ENCODE measurements at regions not wholly inside any gene's neighbourhood (a gene's known extent, or its start where the extent isn't known, plus 50 kb on each side); places are given as distances from the start of the nearest gene placed in this dataset.
"Not testable (repeated sequence)": the region's sequence is repeated elsewhere in the genome, so short reads cannot be mapped to it uniquely, and the experiment has no call there.

DNA sequence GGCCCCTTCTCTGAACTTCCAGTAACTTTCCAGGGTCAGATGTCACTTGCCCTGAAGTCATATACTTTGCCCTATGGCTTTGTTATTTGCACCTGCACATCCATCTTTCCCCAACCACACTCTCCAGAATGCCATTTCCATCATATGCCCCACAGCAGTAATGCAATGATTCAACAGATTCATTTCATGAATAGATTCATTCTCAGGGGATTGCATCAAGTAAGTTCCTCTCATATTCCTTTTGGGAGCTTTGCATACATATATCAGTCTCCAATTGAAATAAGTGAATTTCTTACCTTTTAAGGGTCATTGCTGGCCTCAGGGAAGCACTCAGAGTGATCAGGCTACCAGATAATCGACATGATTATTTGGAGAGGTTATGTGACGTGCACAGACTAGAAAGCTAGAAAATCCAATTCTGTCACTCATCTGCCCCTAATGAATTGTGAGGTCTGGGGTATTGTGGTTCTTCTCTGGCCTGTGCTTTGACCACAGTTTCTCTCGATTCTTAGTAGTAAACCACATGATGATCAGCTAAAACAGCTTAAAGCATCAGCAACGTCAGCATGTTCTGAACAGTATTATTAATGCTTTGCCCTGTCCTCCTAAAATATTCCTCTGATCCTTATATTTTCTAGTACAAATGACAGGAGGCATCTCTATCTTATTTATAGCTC lies 179.9 kb downstream of the ATPSCKMT start:
- no peak for DNase-seq

DNA sequence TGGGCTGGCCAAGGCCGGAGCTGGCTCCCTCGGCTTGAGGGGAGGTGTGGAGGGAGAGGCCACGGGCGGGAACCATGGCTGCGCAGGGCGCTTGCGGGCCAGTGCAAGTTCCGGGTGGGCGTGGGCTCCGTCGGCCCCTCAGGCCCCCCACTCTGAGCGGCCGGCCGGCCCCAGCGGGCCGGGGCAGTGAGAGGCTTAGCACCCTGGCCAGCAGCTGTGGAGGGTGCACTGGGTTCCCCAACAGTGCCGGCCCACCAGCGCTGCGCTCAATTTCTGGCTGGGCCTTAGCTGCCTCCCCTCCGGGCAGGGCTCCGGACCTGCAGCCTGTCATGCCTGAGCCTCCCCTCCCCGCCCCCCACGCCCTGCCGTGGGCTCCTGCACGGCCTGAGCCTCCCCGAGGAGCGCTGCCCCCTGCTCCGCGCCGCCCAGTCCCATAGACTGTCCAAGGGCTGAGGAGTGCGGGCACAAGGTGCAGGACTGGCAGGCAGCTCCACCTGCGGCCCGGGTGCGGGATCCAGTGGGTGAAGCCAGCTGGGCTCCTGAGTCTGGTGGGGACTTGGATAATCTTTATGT lies 184.2 kb downstream of the ATPSCKMT start:
- no peak for DNase-seq

DNA sequence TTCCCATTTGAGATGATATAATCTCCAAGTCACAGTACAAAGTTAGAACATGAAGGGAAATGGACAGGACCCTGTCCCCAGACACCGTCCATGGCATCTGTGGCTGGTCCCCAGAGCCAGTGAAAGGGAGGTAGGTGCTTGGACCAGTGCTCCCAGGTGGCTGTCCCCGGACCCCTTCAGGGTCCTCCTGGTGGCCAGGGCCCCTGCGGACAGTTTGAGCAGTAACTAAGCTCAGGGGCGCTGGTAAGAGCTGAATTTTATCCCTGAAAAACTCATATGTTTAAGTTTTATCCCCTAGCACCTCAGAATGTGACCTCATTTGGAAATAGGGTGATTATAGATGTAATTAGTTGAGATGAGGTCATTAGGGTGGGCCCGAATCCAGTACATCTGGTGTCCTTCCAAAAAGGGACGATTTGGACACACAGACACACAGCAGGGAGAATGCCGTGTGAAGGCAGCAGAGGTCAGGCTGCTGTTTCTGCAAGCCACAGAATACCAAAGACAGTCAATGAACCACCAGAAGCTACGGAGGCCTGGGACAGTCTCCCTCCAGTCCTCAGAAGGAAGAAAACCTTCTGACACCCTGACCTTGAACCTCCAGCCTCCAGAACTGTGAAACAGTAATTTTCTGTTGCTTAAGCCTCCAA lies 185.0 kb downstream of the ATPSCKMT start:
- no peak for DNase-seq

DNA sequence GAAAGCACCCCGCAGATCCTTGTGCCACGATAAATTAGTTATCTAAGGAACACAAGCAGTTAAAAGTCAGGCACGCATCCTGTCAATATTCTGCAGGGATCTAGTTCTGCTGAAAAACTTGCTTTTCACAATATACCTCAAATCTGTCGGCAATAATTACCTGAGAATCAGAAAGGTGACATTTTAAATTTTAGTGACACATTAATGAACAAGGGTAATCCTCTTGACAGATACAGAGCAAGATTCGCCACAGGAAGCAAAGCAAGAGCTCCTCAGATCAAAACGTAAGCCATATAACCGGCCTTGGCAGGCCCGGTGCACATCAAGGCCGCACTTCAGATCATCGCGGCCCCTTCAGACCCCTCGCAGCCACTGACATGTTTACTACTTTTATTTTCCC lies 185.7 kb downstream of the ATPSCKMT start:
- no peak for DNase-seq

DNA sequence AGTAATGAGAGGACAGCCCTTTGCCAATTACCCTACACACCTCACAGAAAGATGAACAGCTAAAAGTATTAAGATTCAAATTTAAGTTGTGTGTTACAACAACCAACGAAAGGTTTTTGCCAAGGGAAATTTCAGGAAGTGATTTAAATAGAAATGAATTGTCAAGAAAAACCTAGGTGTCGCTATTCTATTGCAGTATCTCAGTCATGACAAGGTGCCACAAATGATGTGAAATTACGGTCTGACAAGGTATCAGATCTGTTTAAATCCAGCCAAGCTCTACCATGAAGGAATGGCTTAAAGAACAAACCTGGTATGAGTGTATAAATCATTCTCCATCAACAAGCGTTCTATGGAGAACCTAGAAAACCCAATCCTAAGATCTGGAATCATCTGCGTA lies 189.7 kb downstream of the ATPSCKMT start:
- no peak for DNase-seq

DNA sequence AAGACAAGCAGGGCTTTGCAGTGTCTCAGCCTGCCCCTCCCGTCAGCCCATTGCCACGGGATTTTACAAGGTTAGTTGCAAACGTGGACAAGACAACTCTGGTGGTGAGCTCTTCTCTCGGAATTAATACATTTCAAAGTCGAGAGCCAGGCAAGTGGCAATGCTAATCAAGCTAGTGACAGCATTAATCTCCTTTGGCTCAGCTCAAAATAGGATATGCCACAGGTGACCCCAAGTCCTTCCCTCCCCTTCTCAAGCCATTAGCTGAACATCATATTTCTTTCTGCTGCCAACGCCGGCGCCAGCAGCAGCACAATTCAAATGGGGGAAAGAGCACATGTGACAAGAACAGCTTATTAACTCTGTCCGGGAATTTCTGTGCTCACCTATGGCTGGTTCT lies 190.1 kb downstream of the ATPSCKMT start:
- no peak for DNase-seq

DNA sequence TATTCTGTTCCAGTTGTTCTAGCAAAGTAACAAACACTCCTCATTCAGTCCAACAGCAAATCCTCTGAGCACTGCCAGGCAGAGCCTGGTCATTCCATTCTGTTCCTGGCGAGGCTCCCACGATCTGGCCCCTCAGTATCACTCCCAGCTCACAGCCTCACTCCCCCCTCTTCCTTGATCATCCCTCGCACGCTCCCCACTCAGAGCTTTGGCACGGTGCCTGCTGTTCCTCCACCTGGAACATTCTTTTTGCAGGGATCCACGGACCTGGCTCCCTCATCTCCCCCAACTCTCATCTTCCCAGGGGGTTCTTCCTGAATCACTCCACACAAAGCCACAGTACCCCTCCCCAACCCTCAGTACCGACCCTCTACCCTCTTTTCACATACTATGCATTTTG lies 192.3 kb downstream of the ATPSCKMT start:
- no peak for DNase-seq

DNA sequence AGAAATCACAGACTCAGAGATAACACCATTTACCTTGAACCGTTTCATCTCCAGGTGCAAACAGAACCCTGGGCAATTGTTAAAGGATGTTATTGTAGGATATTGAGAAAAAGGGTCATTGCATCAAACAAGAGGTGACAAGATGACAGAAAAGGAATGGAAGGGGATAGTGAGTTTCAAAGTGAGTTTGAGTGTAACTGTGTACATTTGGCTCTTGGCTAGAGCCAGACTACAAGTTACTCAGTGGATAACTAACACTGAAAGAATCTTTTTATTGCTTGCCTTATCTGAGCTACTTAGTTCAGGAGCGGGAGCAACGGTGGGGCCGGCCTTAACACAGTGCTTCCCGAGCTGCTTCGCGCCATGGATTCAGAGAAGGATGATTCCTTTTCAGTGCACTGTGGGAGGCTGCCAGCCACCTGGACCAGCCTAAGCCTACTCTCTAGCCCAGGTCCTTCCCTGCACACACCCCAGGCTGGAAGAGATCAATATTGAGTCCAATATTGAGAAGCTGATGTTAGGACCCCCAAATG lies 193.4 kb downstream of the ATPSCKMT start:
- no peak for DNase-seq

DNA sequence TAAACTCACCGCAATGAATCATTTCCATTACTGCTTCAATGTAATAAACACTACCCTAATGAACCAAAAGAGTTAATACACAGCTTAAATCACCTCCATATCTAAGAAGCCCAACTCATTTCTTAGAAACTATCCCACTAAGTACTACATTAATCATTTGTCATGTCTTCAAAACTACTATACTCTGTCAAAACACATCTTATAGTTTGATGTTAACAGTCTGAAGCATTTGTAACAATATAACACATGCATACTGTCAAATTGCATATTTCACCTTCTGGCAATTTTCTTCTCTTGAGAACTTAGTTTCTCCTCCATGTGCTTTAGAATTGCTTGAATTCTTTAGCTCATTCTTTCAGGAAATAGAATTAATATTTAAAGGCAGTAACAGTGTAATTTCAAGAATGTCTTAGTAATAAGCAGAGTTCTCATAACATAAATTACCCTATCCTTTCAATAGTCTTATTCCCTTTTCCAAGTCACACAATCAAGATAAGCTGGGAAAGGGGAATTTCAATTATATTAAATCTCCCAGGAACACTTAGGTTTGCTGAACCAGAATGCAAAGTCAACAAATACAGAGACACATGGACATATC lies 199.7 kb downstream of the ATPSCKMT start:
- no peak for DNase-seq

DNA sequence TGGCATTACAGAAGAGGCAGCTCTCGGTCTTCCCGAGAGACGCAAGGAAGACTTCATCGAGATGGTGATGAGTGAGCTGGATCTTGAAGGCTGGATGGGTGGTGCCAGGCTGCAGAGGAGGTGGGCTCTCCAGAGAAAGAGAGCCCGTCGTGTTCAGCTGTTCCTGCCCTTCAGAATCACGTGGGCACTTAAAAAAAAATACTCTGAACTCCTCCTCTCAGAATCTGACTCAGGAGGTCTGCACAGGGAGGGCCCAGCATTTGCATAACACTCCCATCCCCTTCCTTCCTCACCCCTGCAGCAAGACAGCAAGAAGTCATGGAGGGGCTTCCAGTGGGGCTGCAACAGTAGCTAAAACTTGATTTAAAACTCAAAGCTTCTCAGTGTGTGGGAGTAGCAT lies 203.0 kb downstream of the ATPSCKMT start:
- no peak for DNase-seq

DNA sequence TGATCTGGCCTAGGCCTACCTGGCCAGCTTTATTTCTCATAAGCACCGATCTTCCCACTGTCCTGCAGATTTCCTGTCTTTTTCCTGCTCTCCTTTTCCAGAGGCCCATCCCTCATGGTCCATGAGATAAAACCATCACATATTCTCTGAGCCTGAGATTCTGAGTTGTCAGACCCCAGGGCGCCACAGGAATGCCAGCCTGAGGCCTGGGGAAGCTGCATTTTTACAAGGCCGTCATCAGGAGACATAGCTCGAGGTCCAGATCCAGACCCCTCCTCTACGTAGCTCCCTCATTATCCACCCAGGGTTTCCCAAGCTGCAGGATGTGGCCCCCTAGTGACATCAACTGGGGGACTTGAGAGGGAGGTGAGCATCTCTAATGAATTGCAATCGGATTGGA lies 204.3 kb downstream of the ATPSCKMT start:
- no peak for DNase-seq

DNA sequence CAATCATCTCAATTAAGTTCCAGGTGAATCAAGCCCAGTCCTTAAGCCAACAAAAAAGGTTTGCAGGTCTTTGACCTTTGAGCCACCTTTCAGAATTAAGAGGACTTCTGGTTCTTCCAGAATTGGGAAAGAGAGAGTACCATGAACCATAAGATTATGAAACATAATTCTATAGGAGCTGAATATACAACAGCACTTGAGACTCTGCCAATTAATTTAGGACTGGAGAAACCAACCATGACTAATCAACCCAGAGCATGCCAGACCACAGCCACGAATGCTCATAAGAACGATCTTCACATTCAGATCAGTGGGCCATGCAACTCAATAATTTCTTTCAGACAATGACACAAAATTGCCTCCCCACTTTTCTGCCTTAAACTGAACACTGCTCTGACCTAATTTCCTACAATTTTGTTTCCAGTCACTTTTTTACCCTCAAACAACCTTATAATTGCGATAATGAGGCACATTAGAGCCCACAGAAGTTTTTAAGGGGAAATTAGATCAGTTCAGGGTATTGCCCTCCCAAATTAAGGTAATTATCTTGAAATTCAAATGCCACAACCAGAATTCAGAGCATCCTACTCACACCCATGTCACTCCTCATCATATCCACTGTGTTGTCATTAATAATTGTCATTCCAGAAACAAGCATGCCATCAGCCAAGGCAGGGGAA lies 213.4 kb downstream of the ATPSCKMT start:
- no peak for DNase-seq

DNA sequence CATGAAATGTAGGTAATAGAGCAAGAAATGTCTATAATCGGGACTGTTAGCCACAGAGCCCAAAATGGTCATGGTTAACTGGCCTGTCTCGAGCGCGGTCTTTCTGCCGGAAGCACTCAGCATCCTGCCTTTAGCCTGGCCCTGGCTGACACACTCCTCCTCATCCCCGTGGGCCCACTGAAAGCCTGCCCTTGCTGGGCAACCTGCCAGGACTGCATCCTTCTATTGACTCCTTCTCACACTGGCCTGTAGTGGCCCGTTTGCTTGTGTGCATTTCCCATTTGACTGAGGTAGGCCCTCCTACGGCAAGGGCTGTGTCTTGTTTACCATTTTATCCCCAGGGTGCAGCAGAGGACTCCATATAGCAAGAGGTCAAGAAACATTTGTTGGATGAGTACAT lies 215.7 kb downstream of the ATPSCKMT start:
- no peak for DNase-seq

DNA sequence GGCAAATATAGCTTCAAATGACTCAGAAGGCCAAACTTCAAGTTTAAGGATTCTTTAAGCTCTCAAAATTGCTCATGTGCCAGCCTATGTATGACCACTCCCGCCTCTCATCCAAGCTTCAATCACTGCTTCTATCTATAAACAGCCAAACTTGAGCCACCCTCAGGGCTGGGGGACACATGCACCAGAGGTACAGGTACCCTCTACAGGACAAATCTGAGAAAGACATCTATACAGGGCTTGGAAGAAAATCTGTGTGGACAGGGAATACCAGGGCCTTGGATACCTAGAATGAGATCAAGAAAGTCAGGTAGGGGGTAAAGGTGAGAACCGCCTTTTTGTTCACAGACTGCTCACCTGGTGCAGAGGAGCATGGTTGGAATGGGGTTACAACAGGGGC lies 217.9 kb downstream of the ATPSCKMT start:
- DNase-seq: no peak

DNA sequence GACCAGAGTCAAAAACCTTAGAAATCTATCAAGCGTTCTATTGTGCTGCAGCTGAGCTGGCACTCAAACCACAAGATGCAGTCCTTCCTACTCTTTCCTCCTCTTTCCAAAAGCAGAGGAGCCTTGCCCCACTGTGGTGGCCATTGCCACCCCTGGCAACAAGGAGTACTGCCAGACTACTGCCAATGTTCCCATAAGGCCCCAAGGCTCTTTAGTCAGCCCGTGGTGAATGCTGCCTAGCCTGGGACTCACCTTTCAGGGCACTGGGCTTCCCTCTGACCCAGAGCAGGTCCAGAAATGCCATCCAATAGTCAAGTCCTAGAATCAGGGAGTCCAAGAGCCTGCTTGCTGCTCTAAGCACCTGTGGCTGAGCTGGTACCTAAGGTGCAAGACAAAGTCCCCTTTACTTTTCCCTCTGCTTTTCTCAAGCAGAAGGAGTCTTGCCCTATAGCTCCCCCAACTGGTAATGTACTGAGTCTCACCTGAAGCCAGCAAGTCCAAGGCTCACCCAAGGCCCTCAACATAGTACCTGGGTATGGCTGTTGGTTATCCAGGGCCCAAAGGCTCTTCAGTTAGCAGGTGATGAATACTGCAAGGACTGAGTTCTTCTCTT lies 219.4 kb downstream of the ATPSCKMT start:
- no peak for DNase-seq

DNA sequence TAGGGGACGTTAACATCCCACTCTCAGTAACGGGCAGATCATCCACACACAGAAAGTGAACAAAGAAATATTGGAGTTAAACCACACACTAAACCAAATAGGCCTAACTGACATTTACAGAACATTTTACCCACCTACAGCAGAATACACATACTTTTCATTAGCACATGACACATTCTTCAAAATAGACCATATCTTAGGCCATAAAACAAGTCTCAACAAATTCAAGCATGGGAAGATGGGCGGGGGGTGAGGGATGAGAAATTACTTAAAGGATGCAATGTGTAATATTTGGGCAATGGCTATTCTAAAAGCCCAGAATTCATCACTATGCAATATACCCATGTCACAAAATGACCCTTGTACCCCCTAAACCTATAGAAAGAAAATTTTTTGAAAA lies 226.2 kb downstream of the ATPSCKMT start:
- DNase-seq: no peak

DNA sequence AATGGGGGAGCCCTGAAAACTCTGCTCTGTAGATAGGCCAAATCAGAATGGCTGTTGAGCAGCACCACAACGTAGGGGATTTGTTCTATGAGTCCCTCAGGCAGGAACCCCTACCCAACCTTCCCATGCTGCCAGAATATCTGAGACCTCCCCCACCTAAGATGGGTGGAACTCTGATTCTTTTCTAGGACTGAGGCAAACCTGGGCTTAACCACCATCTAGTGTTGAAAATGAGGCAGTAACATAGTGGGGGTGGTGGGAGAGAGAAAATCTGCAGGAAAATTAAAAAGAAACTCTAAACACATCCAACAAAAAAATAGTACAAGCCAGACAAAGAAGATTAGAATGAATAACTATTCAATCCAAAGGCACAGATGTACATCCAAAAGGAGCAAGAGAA lies 228.4 kb downstream of the ATPSCKMT start:
- no peak for DNase-seq

DNA sequence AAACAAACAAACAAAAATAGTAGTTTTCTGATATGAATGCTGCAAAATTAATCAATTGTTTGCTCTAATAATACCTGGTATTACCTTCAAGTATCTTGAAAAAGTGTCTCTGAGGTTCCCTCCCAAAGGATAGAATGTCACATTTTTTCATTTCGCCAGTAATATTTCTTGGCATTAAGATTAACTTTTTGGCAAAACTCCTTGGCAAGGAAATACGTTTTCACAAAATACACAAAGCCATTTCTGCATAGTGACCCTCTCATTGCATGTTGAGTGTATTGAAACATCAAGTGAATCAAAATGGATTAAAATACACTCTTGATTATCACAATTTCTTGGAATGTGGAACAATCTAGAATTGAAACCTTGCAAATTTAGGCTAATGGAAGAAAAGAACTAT lies 230.5 kb downstream of the ATPSCKMT start:
- no peak for DNase-seq

DNA sequence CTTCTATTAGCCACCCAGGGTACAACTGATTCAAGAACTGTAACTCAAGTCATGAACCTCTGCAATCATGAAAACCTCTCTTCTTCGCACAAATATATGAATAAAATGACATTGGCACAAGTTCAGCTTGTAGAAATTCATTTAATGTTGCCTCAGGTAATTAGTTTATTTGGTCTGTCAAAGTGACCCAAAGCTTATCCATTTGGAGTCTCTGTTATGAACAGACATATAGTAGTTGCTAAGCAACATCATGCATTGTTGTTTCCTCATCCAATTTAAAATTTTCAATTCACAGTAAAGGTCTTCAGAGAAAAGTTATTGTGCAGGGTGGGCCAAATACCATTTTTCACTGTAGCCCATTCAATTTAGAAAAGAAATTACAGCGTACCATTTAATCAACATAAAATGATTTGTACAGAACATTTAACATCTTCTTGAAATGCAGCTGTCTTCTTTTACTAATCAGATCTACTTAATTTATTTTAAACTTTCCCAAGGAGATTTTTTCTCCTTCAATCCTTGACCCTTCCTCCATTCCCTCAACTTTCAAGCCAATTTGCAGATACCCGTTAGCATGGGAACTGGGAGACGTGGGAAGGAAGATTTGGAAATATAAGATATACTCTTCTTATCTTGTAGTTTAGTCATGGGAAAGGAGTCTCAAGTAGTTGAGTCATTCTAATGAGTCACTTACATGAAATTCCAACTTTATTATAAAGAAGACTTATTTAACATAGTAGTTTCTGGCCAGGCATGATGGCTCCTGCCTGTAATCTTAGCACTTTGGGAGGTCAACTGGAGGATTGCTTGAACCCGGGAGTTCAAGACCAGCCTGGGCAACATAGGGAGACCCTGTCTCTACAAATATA lies 231.3 kb downstream of the ATPSCKMT start:
- DNase-seq: no peak

DNA sequence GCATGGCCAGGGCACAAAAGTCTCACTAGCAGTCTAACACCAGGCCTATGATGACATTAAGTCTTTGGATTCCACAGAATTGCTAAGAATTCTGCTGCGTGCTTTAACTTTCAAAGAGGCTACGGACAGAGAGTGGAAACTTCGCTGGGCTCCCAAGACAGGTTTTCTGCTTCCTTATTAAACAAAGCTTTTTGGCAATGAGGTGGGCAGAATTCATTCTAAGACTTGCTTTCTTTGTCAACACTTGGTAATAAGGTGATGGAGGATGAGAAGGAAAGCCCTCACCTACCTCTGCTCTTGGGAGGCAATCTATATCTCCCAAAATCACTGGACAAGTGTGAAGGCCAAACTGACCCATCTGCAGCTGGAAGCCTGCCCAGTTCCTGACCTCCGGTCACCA lies 231.9 kb downstream of the ATPSCKMT start:
- DNase-seq: no peak

DNA sequence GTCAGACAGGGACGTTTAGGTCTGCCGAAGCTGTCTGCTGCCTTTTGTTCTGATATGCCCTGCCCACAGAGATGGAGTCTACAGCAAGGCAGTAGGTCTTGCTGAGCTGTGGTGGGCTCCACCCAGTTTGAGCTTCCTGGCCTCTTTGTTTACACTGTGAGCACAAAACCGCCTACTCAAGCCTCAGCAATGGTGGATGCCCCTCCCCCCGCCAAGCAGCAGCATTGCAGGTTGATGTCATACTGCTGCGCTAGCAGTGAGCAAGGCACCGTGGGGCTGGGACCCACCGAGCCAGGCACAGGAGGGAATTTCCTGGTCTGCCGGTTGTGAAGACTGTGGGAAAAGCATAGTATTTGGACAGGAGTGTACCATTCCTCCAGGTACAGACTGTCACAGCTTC lies 233.1 kb downstream of the ATPSCKMT start:
- not testable (repeated sequence) for DNase-seq

DNA sequence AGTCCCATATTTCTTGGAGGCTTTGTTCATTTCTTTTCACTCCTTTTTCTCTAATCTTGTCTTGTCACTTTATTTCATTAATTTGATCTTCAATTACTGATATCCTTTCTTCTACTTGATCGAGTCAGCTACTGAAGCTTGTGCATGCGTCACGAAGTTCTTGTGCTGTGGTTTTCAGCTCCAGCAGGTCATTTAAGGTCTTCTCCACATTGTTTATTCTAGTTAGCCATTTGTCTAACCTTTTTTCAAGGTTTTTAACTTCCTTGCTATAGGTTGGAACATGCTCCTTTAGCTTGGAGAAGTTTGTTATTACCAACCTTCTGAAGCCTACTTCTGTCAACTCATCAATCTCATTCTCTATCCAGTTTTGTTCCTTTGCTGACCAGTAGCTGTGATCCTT lies 234.0 kb downstream of the ATPSCKMT start:
- DNase-seq: not testable (repeated sequence)

Data from NCI-H146 (cell line).